K562 (cell line): ENCODE measurements at regions not wholly inside any gene's neighbourhood (a gene's known extent, or its start where the extent isn't known, plus 50 kb on each side); places are given as distances from the start of the nearest gene placed in this dataset.
A peak's percentile ranks its signal among the peaks of the same experiment; 100 is the strongest.

Source experiments
- BCLAF1 ChIP-seq, 2 experiments: fragments of 450-650 bp in 1 of 2; IDR thresholded peaks; 2 replicates each; pipeline ENCODE4 v1.6.1; 2011 to 2017; ENCODE audit warnings: low read depth in 2 of 2, antibody characterized with exemption in 1 of 2, borderline replicate concordance in 1 of 2, low read length in 1 of 2, mild to moderate bottlenecking in 1 of 2, mixed read lengths in 1 of 2; ENCODE audit not compliant: control insufficient read depth in 1 of 2
- CHD4 ChIP-seq: fragments of 200-600 bp; sonication (generic); IDR thresholded peaks from 3 replicates; pipeline ENCODE4 v1.6.1; 2012; ENCODE audit warnings: low read depth, mild to moderate bottlenecking, mixed read lengths, low read length, inconsistent platforms; ENCODE audit not compliant: insufficient read depth, insufficient replicate concordance, poor library complexity, severe bottlenecking
- HDAC1 ChIP-seq, 2 experiments: fragments of 450-650 bp; IDR thresholded peaks; 2 replicates each; pipeline ENCODE4 v1.6.1; 2016 to 2017; ENCODE audit warnings: inconsistent platforms in 1 of 2, mild to moderate bottlenecking in 1 of 2, moderate library complexity in 1 of 2
- HNRNPK ChIP-seq: fragments of 200-400 bp; formaldehyde crosslinking; IDR thresholded peaks from one replicate; pipeline ENCODE4 v1.6.1; 2018; ENCODE audit warnings: mild to moderate bottlenecking, low read depth, low read length; ENCODE audit not compliant: poor library complexity, severe bottlenecking
- ILF3 ChIP-seq: fragments of 450-650 bp; IDR thresholded peaks from 2 replicates; pipeline ENCODE4 v1.6.1; 2018; ENCODE audit warnings: antibody characterized with exemption, mild to moderate bottlenecking, moderate library complexity, borderline replicate concordance
- MITF ChIP-seq: IDR thresholded peaks from 2 replicates; pipeline ENCODE4 v1.6.1; 2014; ENCODE audit warnings: antibody characterized with exemption
- MYBL2 ChIP-seq, 2 experiments: fragments of 450-650 bp in 1 of 2; sonication (generic) in 1 of 2; formaldehyde crosslinking in 1 of 2; IDR thresholded peaks; 2 replicates each; pipeline versions ENCODE4 v1.6.1 to v1.8.1; 2017 to 2022; ENCODE audit warnings: borderline replicate concordance in 1 of 2, inconsistent platforms in 1 of 2, low read depth in 1 of 2, mild to moderate bottlenecking in 1 of 2, missing genetic modification reagents in 1 of 2, moderate library complexity in 1 of 2
- PHB2 ChIP-seq: fragments of 450-650 bp; IDR thresholded peaks from 2 replicates; pipeline ENCODE4 v1.6.1; 2017; ENCODE audit warnings: low read depth
- RBBP5 ChIP-seq: fragments of 200-600 bp; sonication (generic); IDR thresholded peaks from 2 replicates; pipeline ENCODE4 v1.6.1; 2012; ENCODE audit warnings: borderline replicate concordance, mild to moderate bottlenecking, low read length, control low read depth, inconsistent platforms; ENCODE audit not compliant: insufficient read depth, poor library complexity, severe bottlenecking
- SAFB2 ChIP-seq: fragments of 200-400 bp; formaldehyde crosslinking; IDR thresholded peaks from 2 replicates; pipeline ENCODE4 v1.6.1; 2018; ENCODE audit warnings: borderline replicate concordance, low read length, low read depth, moderate library complexity; ENCODE audit not compliant: severe bottlenecking
- TSC22D4 ChIP-seq: fragments of 450-650 bp; IDR thresholded peaks from 2 replicates; pipeline ENCODE4 v1.6.1; 2016; ENCODE audit warnings: missing genetic modification characterization, missing biosample characterization, control low read depth
- ZNF12 ChIP-seq: sonication (generic); formaldehyde crosslinking; IDR thresholded peaks from 2 replicates; pipeline ENCODE4 v1.4.0; 2020; ENCODE audit warnings: mild to moderate bottlenecking, missing genetic modification reagents
- ZNF24 ChIP-seq: fragments of 450-650 bp; IDR thresholded peaks from 2 replicates; pipeline ENCODE4 v1.6.1; 2016
- TF ChIP-seq, protein P1 (sequence below): fragments of 250-450 bp; sonication (Bioruptor Pico); IDR thresholded peaks from 2 replicates; pipeline ENCODE4 v1.4.0; 2020; ENCODE audit warnings: mild to moderate bottlenecking, moderate library complexity
- TF ChIP-seq, protein P2 (sequence below): fragments of 450-650 bp; formaldehyde crosslinking; IDR thresholded peaks from 2 replicates; pipeline ENCODE4 v1.4.0; 2020; ENCODE audit warnings: mild to moderate bottlenecking

- TF ChIP-seq, protein P1, sequence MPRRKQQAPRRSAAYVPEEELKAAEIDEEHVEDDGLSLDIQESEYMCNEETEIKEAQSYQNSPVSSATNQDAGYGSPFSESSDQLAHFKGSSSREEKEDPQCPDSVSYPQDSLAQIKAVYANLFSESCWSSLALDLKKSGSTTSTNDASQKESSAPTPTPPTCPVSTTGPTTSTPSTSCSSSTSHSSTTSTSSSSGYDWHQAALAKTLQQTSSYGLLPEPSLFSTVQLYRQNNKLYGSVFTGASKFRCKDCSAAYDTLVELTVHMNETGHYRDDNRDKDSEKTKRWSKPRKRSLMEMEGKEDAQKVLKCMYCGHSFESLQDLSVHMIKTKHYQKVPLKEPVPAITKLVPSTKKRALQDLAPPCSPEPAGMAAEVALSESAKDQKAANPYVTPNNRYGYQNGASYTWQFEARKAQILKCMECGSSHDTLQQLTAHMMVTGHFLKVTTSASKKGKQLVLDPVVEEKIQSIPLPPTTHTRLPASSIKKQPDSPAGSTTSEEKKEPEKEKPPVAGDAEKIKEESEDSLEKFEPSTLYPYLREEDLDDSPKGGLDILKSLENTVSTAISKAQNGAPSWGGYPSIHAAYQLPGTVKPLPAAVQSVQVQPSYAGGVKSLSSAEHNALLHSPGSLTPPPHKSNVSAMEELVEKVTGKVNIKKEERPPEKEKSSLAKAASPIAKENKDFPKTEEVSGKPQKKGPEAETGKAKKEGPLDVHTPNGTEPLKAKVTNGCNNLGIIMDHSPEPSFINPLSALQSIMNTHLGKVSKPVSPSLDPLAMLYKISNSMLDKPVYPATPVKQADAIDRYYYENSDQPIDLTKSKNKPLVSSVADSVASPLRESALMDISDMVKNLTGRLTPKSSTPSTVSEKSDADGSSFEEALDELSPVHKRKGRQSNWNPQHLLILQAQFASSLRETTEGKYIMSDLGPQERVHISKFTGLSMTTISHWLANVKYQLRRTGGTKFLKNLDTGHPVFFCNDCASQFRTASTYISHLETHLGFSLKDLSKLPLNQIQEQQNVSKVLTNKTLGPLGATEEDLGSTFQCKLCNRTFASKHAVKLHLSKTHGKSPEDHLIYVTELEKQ (CRISPR knock-in tag), result 0 out of 2 replicates have a peak, but pooled peaks have one; percentile 26
- peak; percentile 93 for TF ChIP-seq MITF
- peak; percentile 98 for TF ChIP-seq PHB2
- no peak for TF ChIP-seq TSC22D4
- 0 out of 4 replicates have a peak, but pooled peaks of 1 of the 2 experiments have one; percentile 58 for TF ChIP-seq BCLAF1 (IDR thresholded peaks at IDR 0.05; ENCODE audit: borderline replicate concordance in 1 of 2, control insufficient read depth in 1 of 2, low read depth in 2 of 2, low read length in 1 of 2)
- TF ChIP-seq MYBL2 (IDR thresholded peaks at IDR 0.05; ENCODE audit: low read depth), result peak; percentile 37; the same call in 1 of the 2 replicates
- TF ChIP-seq MYBL2 (CRISPR knock-in tag; IDR thresholded peaks at IDR 0.05; ENCODE audit: borderline replicate concordance), result no peak
- TF ChIP-seq RBBP5, result no peak
- TF ChIP-seq ZNF24, result peak; percentile 87; the same call in 1 of the 2 replicates
- TF ChIP-seq HDAC1 (IDR thresholded peaks at IDR 0.05), result peak; percentile 84 to 99; a peak in 3 of 4 replicates
- no peak for TF ChIP-seq HNRNPK
- TF ChIP-seq ZNF12 (CRISPR knock-in tag), result no peak
- TF ChIP-seq ILF3, result no peak
- TF ChIP-seq, protein P2, sequence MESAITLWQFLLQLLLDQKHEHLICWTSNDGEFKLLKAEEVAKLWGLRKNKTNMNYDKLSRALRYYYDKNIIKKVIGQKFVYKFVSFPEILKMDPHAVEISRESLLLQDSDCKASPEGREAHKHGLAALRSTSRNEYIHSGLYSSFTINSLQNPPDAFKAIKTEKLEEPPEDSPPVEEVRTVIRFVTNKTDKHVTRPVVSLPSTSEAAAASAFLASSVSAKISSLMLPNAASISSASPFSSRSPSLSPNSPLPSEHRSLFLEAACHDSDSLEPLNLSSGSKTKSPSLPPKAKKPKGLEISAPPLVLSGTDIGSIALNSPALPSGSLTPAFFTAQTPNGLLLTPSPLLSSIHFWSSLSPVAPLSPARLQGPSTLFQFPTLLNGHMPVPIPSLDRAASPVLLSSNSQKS (CRISPR knock-in tag), result no peak; the same call in 1 of the 2 replicates
- TF ChIP-seq CHD4, result no peak
- TF ChIP-seq SAFB2, result no peak
Observed at GRCh38 chr12:92403210-92404175, 257.8 kb upstream of the BTG1 start (continued).
